ENCODE measurements at regions not wholly inside any gene's neighbourhood (a gene's known extent, or its start where the extent isn't known, plus 50 kb on each side); places are given as distances from the start of the nearest gene placed in this dataset.

GRCh38 chr3:19077388-19077787 lies 70.9 kb upstream of the KCNH8 start:
- H3K4me1 ChIP-seq (ENCODE audit: control insufficient read depth in 4 of 4, insufficient read depth in 4 of 4, low read length in 3 of 4): no peaks in the 10 kb centered on the region
- no peaks in the 10 kb centered on the region for H3K36me3 ChIP-seq (ENCODE audit: control insufficient read depth in 4 of 4, insufficient read depth in 3 of 4, low read depth in 1 of 4, low read length in 3 of 4)
- H3K27me3 ChIP-seq (ENCODE audit: control insufficient read depth in 4 of 4, insufficient read depth in 4 of 4, low read length in 3 of 4): no peaks in the 10 kb centered on the region
- no peak overlapping the region for H3K9ac ChIP-seq (ENCODE audit: low read depth in 1 of 2, low read length in 2 of 2)
- H3K4me3 ChIP-seq (ENCODE audit: low read depth in 1 of 3, low read length in 3 of 3): no peak overlapping the region
- no peak for DNase-seq (ENCODE audit: low spot score)
- TF ChIP-seq TAF1 (conservative IDR thresholded peaks at IDR 0.05) (no peak), GABPA (IDR thresholded peaks at IDR 0.05 in 1 of 2, conservative IDR thresholded peaks at IDR 0.05 in 1 of 2) (no peak), JUND (IDR thresholded peaks at IDR 0.05) (no peak)
- 61% methylated on average over 2 of the region's 2 CpGs for WGBS
- no peaks in the 10 kb centered on the region for H3K9me3 ChIP-seq (ENCODE audit: control insufficient read depth in 4 of 4, low read length in 3 of 4)
- no peak overlapping the region for H3K27ac ChIP-seq (ENCODE audit: low read depth in 1 of 2, low read length in 2 of 2)

- TF ChIP-seq YY1 (IDR thresholded peaks at IDR 0.05) (no peak), GABPA (IDR thresholded peaks at IDR 0.05 in 1 of 2, conservative IDR thresholded peaks at IDR 0.05 in 1 of 2) (no peak), MAX (IDR thresholded peaks at IDR 0.05) (no peak)
- Histone ChIP-seq H3K9me3 (ENCODE audit: control insufficient read depth in 4 of 4, low read length in 3 of 4) (no peaks in the 10 kb centered on the region), H3K4me3 (ENCODE audit: low read depth in 1 of 3, low read length in 3 of 3) (no peak overlapping the region), H3K36me3 (ENCODE audit: control insufficient read depth in 4 of 4, insufficient read depth in 3 of 4, low read depth in 1 of 4, low read length in 3 of 4) (no peaks in the 10 kb centered on the region), H3K27ac (ENCODE audit: low read depth in 1 of 2, low read length in 2 of 2) (no peak overlapping the region), H3K9ac (ENCODE audit: low read depth in 1 of 2, low read length in 2 of 2) (no peak overlapping the region), H3K27me3 (ENCODE audit: control insufficient read depth in 4 of 4, insufficient read depth in 4 of 4, low read length in 3 of 4) (no peaks in the 10 kb centered on the region), H3K4me1 (ENCODE audit: control insufficient read depth in 4 of 4, insufficient read depth in 4 of 4, low read length in 3 of 4) (no peaks in the 10 kb centered on the region)
- no peak for DNase-seq (ENCODE audit: low spot score)
- 62% methylated on average over 2 of the region's 2 CpGs for WGBS
Measured at GRCh38 chr3:19075037-19075436, 73.3 kb upstream of the KCNH8 start.

DNA sequence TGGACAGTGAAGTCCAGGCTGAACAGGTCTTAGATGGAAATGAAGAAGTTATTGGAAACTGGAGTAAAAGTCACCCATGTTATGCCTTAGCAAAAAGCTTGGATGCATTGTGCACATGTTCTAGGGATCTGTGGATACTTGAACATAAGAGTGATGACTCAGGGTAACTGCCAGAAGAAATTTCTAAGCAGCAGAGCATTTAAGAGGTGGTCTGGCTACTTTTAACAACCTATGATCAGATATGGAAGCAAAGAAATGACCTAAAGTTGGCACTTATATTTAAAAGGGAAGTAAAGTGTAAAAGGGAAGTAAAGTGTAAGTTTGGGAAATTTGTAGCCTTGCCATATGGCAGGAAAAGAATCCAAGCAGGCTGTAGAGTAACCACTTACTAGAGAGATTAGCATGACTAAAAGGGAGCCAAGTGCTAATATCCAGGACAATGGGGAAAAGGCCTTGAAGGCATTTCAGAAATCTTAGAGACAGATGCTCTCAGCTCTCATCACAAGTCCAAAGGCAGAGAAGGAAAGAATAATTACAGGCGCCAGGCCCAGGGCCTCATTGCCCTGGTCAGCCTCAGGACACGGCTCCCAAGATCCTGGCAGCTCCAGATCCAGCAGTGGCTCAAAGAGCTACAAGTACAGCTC lies 73.9 kb upstream of the KCNH8 start:
- TF ChIP-seq, protein P1, sequence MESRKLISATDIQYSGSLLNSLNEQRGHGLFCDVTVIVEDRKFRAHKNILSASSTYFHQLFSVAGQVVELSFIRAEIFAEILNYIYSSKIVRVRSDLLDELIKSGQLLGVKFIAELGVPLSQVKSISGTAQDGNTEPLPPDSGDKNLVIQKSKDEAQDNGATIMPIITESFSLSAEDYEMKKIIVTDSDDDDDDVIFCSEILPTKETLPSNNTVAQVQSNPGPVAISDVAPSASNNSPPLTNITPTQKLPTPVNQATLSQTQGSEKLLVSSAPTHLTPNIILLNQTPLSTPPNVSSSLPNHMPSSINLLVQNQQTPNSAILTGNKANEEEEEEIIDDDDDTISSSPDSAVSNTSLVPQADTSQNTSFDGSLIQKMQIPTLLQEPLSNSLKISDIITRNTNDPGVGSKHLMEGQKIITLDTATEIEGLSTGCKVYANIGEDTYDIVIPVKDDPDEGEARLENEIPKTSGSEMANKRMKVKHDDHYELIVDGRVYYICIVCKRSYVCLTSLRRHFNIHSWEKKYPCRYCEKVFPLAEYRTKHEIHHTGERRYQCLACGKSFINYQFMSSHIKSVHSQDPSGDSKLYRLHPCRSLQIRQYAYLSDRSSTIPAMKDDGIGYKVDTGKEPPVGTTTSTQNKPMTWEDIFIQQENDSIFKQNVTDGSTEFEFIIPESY (IDR thresholded peaks at IDR 0.05): no peak
- TF ChIP-seq, protein P2, sequence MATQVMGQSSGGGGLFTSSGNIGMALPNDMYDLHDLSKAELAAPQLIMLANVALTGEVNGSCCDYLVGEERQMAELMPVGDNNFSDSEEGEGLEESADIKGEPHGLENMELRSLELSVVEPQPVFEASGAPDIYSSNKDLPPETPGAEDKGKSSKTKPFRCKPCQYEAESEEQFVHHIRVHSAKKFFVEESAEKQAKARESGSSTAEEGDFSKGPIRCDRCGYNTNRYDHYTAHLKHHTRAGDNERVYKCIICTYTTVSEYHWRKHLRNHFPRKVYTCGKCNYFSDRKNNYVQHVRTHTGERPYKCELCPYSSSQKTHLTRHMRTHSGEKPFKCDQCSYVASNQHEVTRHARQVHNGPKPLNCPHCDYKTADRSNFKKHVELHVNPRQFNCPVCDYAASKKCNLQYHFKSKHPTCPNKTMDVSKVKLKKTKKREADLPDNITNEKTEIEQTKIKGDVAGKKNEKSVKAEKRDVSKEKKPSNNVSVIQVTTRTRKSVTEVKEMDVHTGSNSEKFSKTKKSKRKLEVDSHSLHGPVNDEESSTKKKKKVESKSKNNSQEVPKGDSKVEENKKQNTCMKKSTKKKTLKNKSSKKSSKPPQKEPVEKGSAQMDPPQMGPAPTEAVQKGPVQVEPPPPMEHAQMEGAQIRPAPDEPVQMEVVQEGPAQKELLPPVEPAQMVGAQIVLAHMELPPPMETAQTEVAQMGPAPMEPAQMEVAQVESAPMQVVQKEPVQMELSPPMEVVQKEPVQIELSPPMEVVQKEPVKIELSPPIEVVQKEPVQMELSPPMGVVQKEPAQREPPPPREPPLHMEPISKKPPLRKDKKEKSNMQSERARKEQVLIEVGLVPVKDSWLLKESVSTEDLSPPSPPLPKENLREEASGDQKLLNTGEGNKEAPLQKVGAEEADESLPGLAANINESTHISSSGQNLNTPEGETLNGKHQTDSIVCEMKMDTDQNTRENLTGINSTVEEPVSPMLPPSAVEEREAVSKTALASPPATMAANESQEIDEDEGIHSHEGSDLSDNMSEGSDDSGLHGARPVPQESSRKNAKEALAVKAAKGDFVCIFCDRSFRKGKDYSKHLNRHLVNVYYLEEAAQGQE (IDR thresholded peaks at IDR 0.05): no peak
- TF ChIP-seq MAX (IDR thresholded peaks at IDR 0.05) (no peak), HNF4A (conservative IDR thresholded peaks at IDR 0.05) (no peak), FOXA1 (IDR thresholded peaks at IDR 0.05) (no peak), EGR1 (IDR thresholded peaks at IDR 0.05; ENCODE audit: low read depth in 2 of 2) (no peak), JUND (IDR thresholded peaks at IDR 0.05) (no peak)
- Histone ChIP-seq H3K36me3 (ENCODE audit: control insufficient read depth in 4 of 4, insufficient read depth in 3 of 4, low read depth in 1 of 4, low read length in 3 of 4) (no peaks in the 10 kb centered on the region), H3K27ac (ENCODE audit: low read depth in 1 of 2, low read length in 2 of 2) (no peak overlapping the region), H3K9me3 (ENCODE audit: control insufficient read depth in 4 of 4, low read length in 3 of 4) (no peaks in the 10 kb centered on the region), H3K27me3 (ENCODE audit: control insufficient read depth in 4 of 4, insufficient read depth in 4 of 4, low read length in 3 of 4) (no peaks in the 10 kb centered on the region), H3K9ac (ENCODE audit: low read depth in 1 of 2, low read length in 2 of 2) (no peak overlapping the region), H3K4me1 (ENCODE audit: control insufficient read depth in 4 of 4, insufficient read depth in 4 of 4, low read length in 3 of 4) (no peaks in the 10 kb centered on the region), H3K4me3 (ENCODE audit: low read depth in 1 of 3, low read length in 3 of 3) (no peak overlapping the region)
- no peak for DNase-seq (ENCODE audit: low spot score)
- WGBS: 50% methylated on average over 2 of the region's 2 CpGs

Measured in liver (tissue), 7 donors.